Keratinocyte (primary cell): ENCODE measurements at regions not wholly inside any gene's neighbourhood (a gene's known extent, or its start where the extent isn't known, plus 50 kb on each side); places are given as distances from the start of the nearest gene placed in this dataset.
"Not testable (repeated sequence)": the region's sequence is repeated elsewhere in the genome, so short reads cannot be mapped to it uniquely, and the experiment has no call there.

Experiments
- DNase-seq: peaks from one replicate; pipeline ENCODE4 v3.0.0-alpha.2; 2011; ENCODE audit warnings: low read depth, missing footprints, low spot score
- FAIRE-seq: peaks from 2 replicates; lab custom pipeline; 2011; peaks lifted over from hg19 to GRCh38; lab: Jason Lieb, UNC
- H2AFZ ChIP-seq: 2 replicates; pipeline ENCODE4 v1.6.0; 2012; ENCODE audit warnings: low read length, control low read depth, inconsistent platforms; ENCODE audit not compliant: control insufficient read depth
- H3K27ac ChIP-seq: 2 replicates; pipeline ENCODE4 v1.5.1; 2011; ENCODE audit warnings: low read length; ENCODE audit not compliant: control insufficient read depth, insufficient read depth
- H3K27me3 ChIP-seq: 3 replicates; pipeline ENCODE4 v1.6.0; 2011; ENCODE audit warnings: low read length; ENCODE audit not compliant: control insufficient read depth, insufficient read depth; ENCODE audit errors: extremely low read depth
- H3K36me3 ChIP-seq, 2 experiments: 2 replicates in 1 of 2; 3 replicates in 1 of 2; pipeline ENCODE4 v1.5.1; 2011; ENCODE audit warnings: low read length in 2 of 2, mild to moderate bottlenecking in 1 of 2; ENCODE audit not compliant: control insufficient read depth in 2 of 2, insufficient read depth in 2 of 2; ENCODE audit errors: extremely low read depth in 1 of 2
- H3K4me1 ChIP-seq: 3 replicates; pipeline ENCODE4 v1.5.1; 2011; ENCODE audit warnings: low read length; ENCODE audit not compliant: control insufficient read depth, insufficient read depth; ENCODE audit errors: extremely low read depth
- H3K4me2 ChIP-seq: 3 replicates; pipeline ENCODE4 v1.6.0; 2011; ENCODE audit warnings: low read depth, low read length; ENCODE audit not compliant: control insufficient read depth, insufficient read depth; ENCODE audit errors: extremely low read depth
- H3K4me3 ChIP-seq, 3 experiments: fragments of 200-600 bp in 1 of 3; sonication (generic) in 1 of 3; 2 replicates in 2 of 3; 3 replicates in 1 of 3; pipeline ENCODE4 v1.5.1; 2011 to 2016; ENCODE audit warnings: low read length in 3 of 3, mild to moderate bottlenecking in 3 of 3, control low read depth in 2 of 3, inconsistent platforms in 1 of 3, low read depth in 1 of 3, mixed read lengths in 1 of 3, mixed run types in 1 of 3, moderate library complexity in 1 of 3; ENCODE audit not compliant: control insufficient read depth in 2 of 3, insufficient read depth in 2 of 3; ENCODE audit errors: extremely low read depth in 1 of 3
- H3K79me2 ChIP-seq: 2 replicates; pipeline ENCODE4 v1.6.0; 2012; ENCODE audit warnings: low read length; ENCODE audit not compliant: control insufficient read depth, insufficient read depth
- H3K9ac ChIP-seq: 3 replicates; pipeline ENCODE4 v1.6.0; 2011; ENCODE audit warnings: low read length; ENCODE audit not compliant: control insufficient read depth, insufficient read depth; ENCODE audit errors: extremely low read depth
- H3K9me1 ChIP-seq: 3 replicates; pipeline ENCODE4 v1.6.0; 2011; ENCODE audit warnings: low read length; ENCODE audit not compliant: control insufficient read depth, insufficient read depth; ENCODE audit errors: extremely low read depth
- H3K9me3 ChIP-seq: 2 replicates; pipeline ENCODE4 v1.5.1; 2012; ENCODE audit warnings: low read depth, low read length; ENCODE audit not compliant: control insufficient read depth
- H4K20me1 ChIP-seq: 3 replicates; pipeline ENCODE4 v1.6.0; 2011; ENCODE audit warnings: low read length; ENCODE audit not compliant: control insufficient read depth, insufficient read depth; ENCODE audit errors: extremely low read depth
- EZH2 ChIP-seq: IDR thresholded peaks from one replicate; pipeline ENCODE4 v1.6.1; 2012; ENCODE audit warnings: inconsistent platforms, mild to moderate bottlenecking, low read length, moderate library complexity
- dilution Hi-C: fragments of 300-500 bp; cut with MboI; formaldehyde crosslinking; loops from one replicate; pipeline ENCODE4 v1.7.0; 2020; ENCODE audit warnings: low sequenced_read_pairs; ENCODE audit not compliant: extremely low pct_ligation_motif_present
- TF ChIP-seq, protein P1 (sequence below), 3 experiments: IDR thresholded peaks in 1 of 3; conservative IDR thresholded peaks in 1 of 3; optimal IDR thresholded peaks in 1 of 3; 2 replicates in 2 of 3; 3 replicates in 1 of 3; pipeline versions ENCODE3 to v1.5.1; 2011; ENCODE audit warnings: low read length in 3 of 3, mild to moderate bottlenecking in 3 of 3, moderate library complexity in 2 of 3, control low read depth in 1 of 3, inconsistent platforms in 1 of 3; ENCODE audit not compliant: insufficient read depth in 2 of 3; ENCODE audit errors: extremely low read depth in 1 of 3

DNA sequence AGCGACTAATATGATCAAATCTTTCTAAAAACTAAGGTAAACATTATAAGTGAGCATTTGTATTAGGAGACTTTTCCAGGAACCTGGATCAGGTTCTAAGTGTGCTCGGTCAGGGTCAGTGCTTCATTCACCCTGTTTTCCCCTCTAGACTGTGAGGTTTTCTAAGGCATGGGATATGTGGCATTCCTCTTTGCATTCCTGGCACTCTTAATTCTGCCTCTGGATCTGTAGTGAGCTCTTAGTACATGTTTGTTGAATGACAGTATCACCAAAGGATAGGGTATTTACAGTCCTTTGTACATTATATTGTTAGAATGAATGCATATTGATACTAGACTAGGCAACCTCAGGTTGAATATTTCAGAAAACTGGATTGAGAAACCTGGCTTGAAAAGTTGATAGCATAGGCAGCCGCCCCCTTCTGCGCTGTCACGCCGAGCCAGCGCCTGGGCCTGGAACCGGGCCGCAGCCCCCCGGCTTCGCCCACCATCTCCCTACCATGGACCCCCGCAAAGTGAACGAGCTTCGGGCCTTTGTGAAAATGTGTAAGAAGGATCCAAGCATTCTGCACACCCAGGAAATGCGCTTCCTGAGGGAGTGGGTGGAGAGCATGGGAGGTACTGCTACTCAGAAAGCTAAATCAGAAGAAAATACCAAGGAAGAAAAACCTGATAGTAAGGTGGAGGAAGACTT is 156.5 kb downstream of the KCNRG start:
- Histone ChIP-seq H3K36me3 (no peaks in the 10 kb centered on the region), H3K27me3 (no peaks in the 10 kb centered on the region), H3K9me1 (no peaks in the 10 kb centered on the region), H2AFZ (no peak overlapping the region), H3K79me2 (no peaks in the 10 kb centered on the region), H4K20me1 (no peaks in the 10 kb centered on the region), H3K9ac (no peak overlapping the region), H3K4me1 (no peaks in the 10 kb centered on the region), H3K4me2 (no peak overlapping the region), H3K4me3 (no peak overlapping the region), H3K9me3 (no peaks in the 10 kb centered on the region), H3K27ac (no peak overlapping the region)
- dilution Hi-C loops, result no loop called here
- TF ChIP-seq, protein P1, sequence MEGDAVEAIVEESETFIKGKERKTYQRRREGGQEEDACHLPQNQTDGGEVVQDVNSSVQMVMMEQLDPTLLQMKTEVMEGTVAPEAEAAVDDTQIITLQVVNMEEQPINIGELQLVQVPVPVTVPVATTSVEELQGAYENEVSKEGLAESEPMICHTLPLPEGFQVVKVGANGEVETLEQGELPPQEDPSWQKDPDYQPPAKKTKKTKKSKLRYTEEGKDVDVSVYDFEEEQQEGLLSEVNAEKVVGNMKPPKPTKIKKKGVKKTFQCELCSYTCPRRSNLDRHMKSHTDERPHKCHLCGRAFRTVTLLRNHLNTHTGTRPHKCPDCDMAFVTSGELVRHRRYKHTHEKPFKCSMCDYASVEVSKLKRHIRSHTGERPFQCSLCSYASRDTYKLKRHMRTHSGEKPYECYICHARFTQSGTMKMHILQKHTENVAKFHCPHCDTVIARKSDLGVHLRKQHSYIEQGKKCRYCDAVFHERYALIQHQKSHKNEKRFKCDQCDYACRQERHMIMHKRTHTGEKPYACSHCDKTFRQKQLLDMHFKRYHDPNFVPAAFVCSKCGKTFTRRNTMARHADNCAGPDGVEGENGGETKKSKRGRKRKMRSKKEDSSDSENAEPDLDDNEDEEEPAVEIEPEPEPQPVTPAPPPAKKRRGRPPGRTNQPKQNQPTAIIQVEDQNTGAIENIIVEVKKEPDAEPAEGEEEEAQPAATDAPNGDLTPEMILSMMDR (optimal IDR thresholded peaks at IDR 0.05 in 1 of 3, IDR thresholded peaks at IDR 0.05 in 1 of 3, conservative IDR thresholded peaks at IDR 0.05 in 1 of 3; ENCODE audit: extremely low read depth in 1 of 3, insufficient read depth in 2 of 3, low read length in 3 of 3), result no peak
- no peak for TF ChIP-seq EZH2
- DNase-seq, result no peak
- FAIRE-seq, result no peak

DNA sequence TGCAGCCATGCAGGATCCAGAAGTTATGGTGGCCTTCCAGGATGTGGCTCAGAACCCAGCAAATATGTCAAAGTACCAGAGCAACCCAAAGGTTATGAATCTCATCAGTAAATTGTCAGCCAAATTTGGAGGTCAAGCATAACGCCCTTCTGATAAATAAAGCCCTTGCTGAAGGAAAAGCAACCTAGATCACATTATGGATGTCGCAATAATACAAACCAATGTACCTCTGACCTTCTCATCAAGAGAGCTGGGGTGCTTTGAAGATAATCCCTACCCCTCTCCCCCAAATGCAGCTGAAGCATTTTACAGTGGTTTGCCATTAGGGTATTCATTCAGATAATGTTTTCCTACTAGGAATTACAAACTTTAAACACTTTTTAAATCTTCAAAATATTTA is 157.8 kb downstream of the KCNRG start:
- H3K79me2 ChIP-seq, H3K4me2 ChIP-seq, DNase-seq, H3K27me3 ChIP-seq, H3K9me1 ChIP-seq, H3K27ac ChIP-seq, H3K9ac ChIP-seq, H3K9me3 ChIP-seq, H3K4me1 ChIP-seq, H4K20me1 ChIP-seq, H3K4me3 ChIP-seq, FAIRE-seq, H3K36me3 ChIP-seq, H2AFZ ChIP-seq, dilution Hi-C loops: not testable (repeated sequence)

DNA sequence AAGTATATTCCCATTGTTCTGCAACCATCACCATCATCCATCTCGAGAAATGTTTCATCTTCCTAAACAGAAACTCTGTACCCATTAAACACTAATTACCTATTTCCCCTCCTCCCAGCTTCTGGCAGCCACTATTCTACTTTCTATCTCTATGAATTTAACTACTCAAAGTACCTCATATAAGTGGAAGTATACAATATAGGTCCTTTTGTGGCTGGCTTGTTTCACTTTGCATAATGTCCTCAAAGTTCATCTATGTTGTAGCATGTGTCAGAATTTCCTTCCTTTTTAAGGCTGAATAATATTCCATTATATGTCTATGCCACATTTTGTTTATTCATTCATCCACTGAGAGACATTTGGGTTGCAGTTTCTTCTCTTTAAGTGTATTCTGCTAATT is 159.4 kb downstream of the KCNRG start:
- H4K20me1 ChIP-seq, result no peaks in the 10 kb centered on the region
- TF ChIP-seq, protein P1 (optimal IDR thresholded peaks at IDR 0.05 in 1 of 3, IDR thresholded peaks at IDR 0.05 in 1 of 3, conservative IDR thresholded peaks at IDR 0.05 in 1 of 3; ENCODE audit: extremely low read depth in 1 of 3, insufficient read depth in 2 of 3, low read length in 3 of 3), result no peak
- TF ChIP-seq EZH2, result no peak
- H3K27me3 ChIP-seq, result no peaks in the 10 kb centered on the region
- no peaks in the 10 kb centered on the region for H3K9me1 ChIP-seq
- no peaks in the 10 kb centered on the region for H3K9me3 ChIP-seq
- H3K27ac ChIP-seq, result no peak overlapping the region
- FAIRE-seq (no peak), DNase-seq (no peak)
- no peaks in the 10 kb centered on the region for H3K4me1 ChIP-seq
- no peaks in the 10 kb centered on the region for H3K79me2 ChIP-seq
- H2AFZ ChIP-seq, result no peak overlapping the region
- H3K36me3 ChIP-seq, result no peaks in the 10 kb centered on the region
- H3K9ac ChIP-seq, result no peak overlapping the region
- dilution Hi-C loops, result no loop called here
- H3K4me2 ChIP-seq, result no peak overlapping the region
- no peak overlapping the region for H3K4me3 ChIP-seq
